ENCODE measurements at regions not wholly inside any gene's neighbourhood (a gene's known extent, or its start where the extent isn't known, plus 50 kb on each side); places are given as distances from the start of the nearest gene placed in this dataset.

GRCh38 chr6:16055852-16056251, 73.0 kb upstream of the MYLIP start:
- no peak for TF ChIP-seq FOXM1 (IDR thresholded peaks at IDR 0.05; ENCODE audit: borderline replicate concordance)
- TF ChIP-seq TARDBP (IDR thresholded peaks at IDR 0.05) = no peak
- no peak for TF ChIP-seq SUZ12 (IDR thresholded peaks at IDR 0.05)
- no peak for TF ChIP-seq L3MBTL2 (conservative IDR thresholded peaks at IDR 0.05)
- no peak for TF ChIP-seq FOXK2 (IDR thresholded peaks at IDR 0.05)
- TF ChIP-seq NFRKB (IDR thresholded peaks at IDR 0.05) = no peak
- TF ChIP-seq BHLHE40 (IDR thresholded peaks at IDR 0.05; ENCODE audit: borderline replicate concordance) = no peak
- no peak for TF ChIP-seq ARNT (IDR thresholded peaks at IDR 0.05)
- no peak for TF ChIP-seq HDGF (IDR thresholded peaks at IDR 0.05; ENCODE audit: borderline replicate concordance)
- ChIA-PET POLR2A (no interaction called here), CTCF (no interaction called here)
- DNase-seq (ENCODE audit: extremely low spot score) = no peak

DNA sequence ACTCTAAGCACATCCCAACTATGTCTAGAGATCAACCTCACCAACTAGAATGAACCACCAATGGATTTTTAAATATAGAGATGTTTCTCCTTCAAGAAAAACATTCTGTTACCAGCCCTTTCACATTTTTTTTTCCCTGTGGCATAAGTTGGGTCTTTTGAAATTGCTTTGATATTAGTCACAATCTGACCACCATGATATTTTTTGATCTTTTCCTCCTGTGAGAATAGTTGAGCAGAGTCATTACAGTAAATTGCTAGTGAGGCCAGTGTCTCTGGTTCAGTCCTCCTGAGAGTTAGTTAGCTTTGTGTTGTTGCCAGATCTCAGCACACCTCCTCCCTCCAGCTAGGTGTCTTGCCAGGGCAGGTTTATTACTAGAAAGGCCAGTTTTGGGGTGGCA, 79.7 kb upstream of the MYLIP start:
- CTCF ChIA-PET = no interaction called here
- DNase-seq (ENCODE audit: extremely low spot score) = no peak
- TF ChIP-seq L3MBTL2 (conservative IDR thresholded peaks at IDR 0.05) (no peak), BHLHE40 (IDR thresholded peaks at IDR 0.05; ENCODE audit: borderline replicate concordance) (no peak), ZNF384 (IDR thresholded peaks at IDR 0.05) (no peak), FOXA1 (IDR thresholded peaks at IDR 0.05) (no peak), NFRKB (IDR thresholded peaks at IDR 0.05) (no peak), SP1 (IDR thresholded peaks at IDR 0.05) (no peak), SUZ12 (IDR thresholded peaks at IDR 0.05) (no peak), HDGF (IDR thresholded peaks at IDR 0.05; ENCODE audit: borderline replicate concordance) (no peak)
- TF ChIP-seq, protein P1, sequence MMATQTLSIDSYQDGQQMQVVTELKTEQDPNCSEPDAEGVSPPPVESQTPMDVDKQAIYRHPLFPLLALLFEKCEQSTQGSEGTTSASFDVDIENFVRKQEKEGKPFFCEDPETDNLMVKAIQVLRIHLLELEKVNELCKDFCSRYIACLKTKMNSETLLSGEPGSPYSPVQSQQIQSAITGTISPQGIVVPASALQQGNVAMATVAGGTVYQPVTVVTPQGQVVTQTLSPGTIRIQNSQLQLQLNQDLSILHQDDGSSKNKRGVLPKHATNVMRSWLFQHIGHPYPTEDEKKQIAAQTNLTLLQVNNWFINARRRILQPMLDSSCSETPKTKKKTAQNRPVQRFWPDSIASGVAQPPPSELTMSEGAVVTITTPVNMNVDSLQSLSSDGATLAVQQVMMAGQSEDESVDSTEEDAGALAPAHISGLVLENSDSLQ (IDR thresholded peaks at IDR 0.05) = no peak
- POLR2A ChIA-PET = no interaction called here

DNA sequence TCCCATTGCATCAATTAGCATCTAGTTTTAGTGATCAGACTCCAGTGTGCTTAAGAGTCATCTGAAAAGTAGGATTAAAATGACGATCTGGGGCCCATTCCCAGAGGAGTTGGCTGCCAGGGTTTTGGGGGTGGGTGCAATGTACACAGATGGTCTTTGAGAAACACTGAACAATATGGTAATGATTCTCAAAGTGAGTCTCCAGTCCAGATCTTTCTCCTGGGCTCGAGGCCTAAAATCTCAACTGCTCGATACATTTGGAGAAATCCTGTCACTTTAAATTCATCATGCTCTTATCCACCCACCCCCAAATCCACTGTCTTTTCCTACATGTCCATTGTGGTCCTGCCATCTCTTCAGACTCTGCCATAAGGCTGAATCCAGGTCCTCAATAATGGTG, 80.7 kb upstream of the MYLIP start:
- TF ChIP-seq ELF4 (IDR thresholded peaks at IDR 0.05) = no peak
- TF ChIP-seq ZNF384 (IDR thresholded peaks at IDR 0.05) = no peak
- no peak for TF ChIP-seq LEF1 (IDR thresholded peaks at IDR 0.05; ENCODE audit: borderline replicate concordance)
- no peak for TF ChIP-seq TARDBP (IDR thresholded peaks at IDR 0.05)
- TF ChIP-seq, protein P1 (IDR thresholded peaks at IDR 0.05) = no peak
- no peak for TF ChIP-seq CTBP1 (IDR thresholded peaks at IDR 0.05; ENCODE audit: borderline replicate concordance)
- no peak for TF ChIP-seq FOXK2 (IDR thresholded peaks at IDR 0.05)
- no peak for DNase-seq (ENCODE audit: extremely low spot score)
- ChIA-PET CTCF (no interaction called here), POLR2A (no interaction called here)

GRCh38 chr6:16047435-16047990, 81.4 kb upstream of the MYLIP start:
- ChIA-PET CTCF (no interaction called here), POLR2A (no interaction called here)
- no peak for DNase-seq (ENCODE audit: extremely low spot score)
- TF ChIP-seq FOXM1 (IDR thresholded peaks at IDR 0.05; ENCODE audit: borderline replicate concordance) (no peak), ZNF384 (IDR thresholded peaks at IDR 0.05) (no peak), BHLHE40 (IDR thresholded peaks at IDR 0.05; ENCODE audit: borderline replicate concordance) (no peak), FOXK2 (IDR thresholded peaks at IDR 0.05) (no peak), FOXA1 (IDR thresholded peaks at IDR 0.05) (no peak), HDGF (IDR thresholded peaks at IDR 0.05; ENCODE audit: borderline replicate concordance) (no peak), ARNT (IDR thresholded peaks at IDR 0.05) (no peak)
- TF ChIP-seq, protein P1 (IDR thresholded peaks at IDR 0.05) = no peak

- POLR2A ChIA-PET = no interaction called here
- TF ChIP-seq ZNF384 (IDR thresholded peaks at IDR 0.05) = no peak
- no peak for TF ChIP-seq FOXA1 (IDR thresholded peaks at IDR 0.05)
- no peak for TF ChIP-seq NFRKB (IDR thresholded peaks at IDR 0.05)
- no peak for TF ChIP-seq HDGF (IDR thresholded peaks at IDR 0.05; ENCODE audit: borderline replicate concordance)
- TF ChIP-seq SUZ12 (IDR thresholded peaks at IDR 0.05) = no peak
- DNase-seq (ENCODE audit: extremely low spot score) = no peak
- CTCF ChIA-PET = no interaction called here
Observed at GRCh38 chr6:16045238-16045637, 83.6 kb upstream of the MYLIP start.

GRCh38 chr6:16044211-16044643, 84.7 kb upstream of the MYLIP start:
- DNase-seq (ENCODE audit: extremely low spot score) = no peak
- CTCF ChIA-PET = no interaction called here
- POLR2A ChIA-PET = no interaction called here
- TF ChIP-seq FOXM1 (IDR thresholded peaks at IDR 0.05; ENCODE audit: borderline replicate concordance) = no peak
- TF ChIP-seq TARDBP (IDR thresholded peaks at IDR 0.05) = no peak
- TF ChIP-seq FOXK2 (IDR thresholded peaks at IDR 0.05) = no peak
- TF ChIP-seq HDGF (IDR thresholded peaks at IDR 0.05; ENCODE audit: borderline replicate concordance) = no peak
- TF ChIP-seq BHLHE40 (IDR thresholded peaks at IDR 0.05; ENCODE audit: borderline replicate concordance) = no peak
- no peak for TF ChIP-seq L3MBTL2 (conservative IDR thresholded peaks at IDR 0.05)
- no peak for TF ChIP-seq SUZ12 (IDR thresholded peaks at IDR 0.05)
- no peak for TF ChIP-seq SP1 (IDR thresholded peaks at IDR 0.05)
- no peak for TF ChIP-seq ZNF384 (IDR thresholded peaks at IDR 0.05)
- TF ChIP-seq, protein P1 (IDR thresholded peaks at IDR 0.05) = no peak
- TF ChIP-seq LEF1 (IDR thresholded peaks at IDR 0.05; ENCODE audit: borderline replicate concordance) = no peak
- TF ChIP-seq NFRKB (IDR thresholded peaks at IDR 0.05) = no peak
- no peak for TF ChIP-seq ARNT (IDR thresholded peaks at IDR 0.05)
- no peak for TF ChIP-seq FOXA1 (IDR thresholded peaks at IDR 0.05)
- no peak for TF ChIP-seq CTBP1 (IDR thresholded peaks at IDR 0.05; ENCODE audit: borderline replicate concordance)

Data from HEK293T (cell line).